ENCODE measurements at regions not wholly inside any gene's neighbourhood (a gene's known extent, or its start where the extent isn't known, plus 50 kb on each side); places are given as distances from the start of the nearest gene placed in this dataset.

DNA sequence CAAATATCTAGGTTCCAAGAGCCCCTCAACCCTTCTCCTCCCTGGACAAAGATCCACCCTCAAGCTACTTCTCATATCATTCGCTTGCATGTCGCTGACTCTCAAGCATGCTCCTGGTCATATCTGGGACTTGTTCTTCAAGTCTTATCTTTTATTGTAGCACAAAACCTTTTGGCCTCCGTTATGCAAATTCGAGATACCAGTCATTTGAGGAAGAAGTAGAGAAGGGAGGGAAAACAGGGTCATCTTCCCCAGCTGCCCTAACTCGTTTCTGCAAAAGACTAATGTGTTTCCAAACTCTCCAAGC, 63.8 kb upstream of the ETS2 start:
- H3K4me3 ChIP-seq (ENCODE audit: low read depth, low read length) = no peak overlapping the region
- TF ChIP-seq, protein P1, sequence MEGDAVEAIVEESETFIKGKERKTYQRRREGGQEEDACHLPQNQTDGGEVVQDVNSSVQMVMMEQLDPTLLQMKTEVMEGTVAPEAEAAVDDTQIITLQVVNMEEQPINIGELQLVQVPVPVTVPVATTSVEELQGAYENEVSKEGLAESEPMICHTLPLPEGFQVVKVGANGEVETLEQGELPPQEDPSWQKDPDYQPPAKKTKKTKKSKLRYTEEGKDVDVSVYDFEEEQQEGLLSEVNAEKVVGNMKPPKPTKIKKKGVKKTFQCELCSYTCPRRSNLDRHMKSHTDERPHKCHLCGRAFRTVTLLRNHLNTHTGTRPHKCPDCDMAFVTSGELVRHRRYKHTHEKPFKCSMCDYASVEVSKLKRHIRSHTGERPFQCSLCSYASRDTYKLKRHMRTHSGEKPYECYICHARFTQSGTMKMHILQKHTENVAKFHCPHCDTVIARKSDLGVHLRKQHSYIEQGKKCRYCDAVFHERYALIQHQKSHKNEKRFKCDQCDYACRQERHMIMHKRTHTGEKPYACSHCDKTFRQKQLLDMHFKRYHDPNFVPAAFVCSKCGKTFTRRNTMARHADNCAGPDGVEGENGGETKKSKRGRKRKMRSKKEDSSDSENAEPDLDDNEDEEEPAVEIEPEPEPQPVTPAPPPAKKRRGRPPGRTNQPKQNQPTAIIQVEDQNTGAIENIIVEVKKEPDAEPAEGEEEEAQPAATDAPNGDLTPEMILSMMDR (IDR thresholded peaks at IDR 0.05; ENCODE audit: borderline replicate concordance, insufficient read depth, low read depth, low read length) = no peak

DNA sequence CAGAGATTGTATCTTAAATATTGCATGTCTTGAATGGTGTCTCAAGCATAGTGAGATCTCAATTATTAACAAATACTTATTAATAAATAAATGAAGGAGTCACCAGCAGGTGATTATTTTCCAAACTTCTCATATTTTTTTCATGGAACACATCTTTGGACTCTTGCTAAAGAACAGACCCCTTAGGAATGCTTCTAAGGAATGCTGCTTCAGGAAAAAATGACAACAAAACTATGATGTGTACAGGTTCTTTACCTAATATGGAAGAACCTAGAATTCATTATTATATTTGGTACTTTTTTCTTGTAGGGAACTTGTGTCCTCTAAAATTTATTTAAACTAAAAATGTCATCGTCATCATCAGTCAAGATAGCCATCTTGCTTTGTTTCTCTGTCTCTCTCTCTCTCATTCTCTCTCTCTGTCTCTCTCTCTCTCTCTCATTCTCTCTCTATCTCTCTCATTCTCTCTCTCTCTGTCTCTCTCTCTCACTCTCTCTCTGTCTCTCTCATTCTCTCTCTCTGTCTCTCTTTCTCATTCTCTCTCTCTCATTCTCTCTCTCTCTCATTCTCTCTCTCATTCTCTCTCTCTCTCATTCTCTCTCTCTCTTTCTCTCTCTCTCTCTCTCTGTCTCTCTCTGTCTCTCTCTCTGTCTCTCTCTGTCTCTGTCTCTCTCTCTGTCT, 63.0 kb upstream of the ETS2 start:
- H3K4me3 ChIP-seq (ENCODE audit: low read depth, low read length) = no peak overlapping the region
- TF ChIP-seq, protein P1 (IDR thresholded peaks at IDR 0.05; ENCODE audit: borderline replicate concordance, insufficient read depth, low read depth, low read length) = no peak

DNA sequence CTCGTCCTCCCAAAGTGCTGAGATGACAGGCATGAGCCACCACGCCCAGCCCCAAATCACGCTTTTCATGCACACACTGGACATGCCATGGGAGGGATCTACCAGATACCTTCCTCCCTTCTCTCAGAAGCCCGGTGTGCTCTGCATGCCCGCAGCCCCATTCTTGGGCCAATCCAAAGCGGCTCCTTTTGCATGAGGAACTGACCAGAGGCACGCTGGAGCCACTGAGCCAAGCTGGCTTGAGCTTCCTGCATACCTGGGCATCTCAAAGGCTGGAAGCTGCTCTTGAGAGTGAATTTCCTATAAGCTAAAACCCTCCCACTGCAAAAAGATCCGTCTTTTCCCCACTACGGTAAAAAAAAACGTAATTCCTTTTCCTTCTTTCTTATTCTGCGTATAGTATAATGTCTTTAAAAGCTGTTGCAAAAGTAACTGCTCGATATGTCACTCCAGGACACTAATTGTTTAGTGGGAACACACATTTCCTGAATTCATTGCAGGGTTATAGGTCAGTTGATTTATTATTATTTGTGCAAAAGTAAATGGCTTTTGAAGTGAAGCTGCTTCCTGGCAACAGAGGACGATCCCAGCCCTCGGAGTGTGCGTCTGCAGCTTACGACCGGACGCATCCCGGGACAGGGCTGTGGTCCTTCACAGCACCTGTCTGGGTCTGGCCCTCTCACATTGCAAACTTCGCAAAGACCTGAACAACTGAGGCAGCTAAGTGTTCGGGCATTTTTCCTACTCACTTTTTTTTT, 61.8 kb upstream of the ETS2 start:
- TF ChIP-seq, protein P1 (IDR thresholded peaks at IDR 0.05; ENCODE audit: borderline replicate concordance, insufficient read depth, low read depth, low read length) = no peak
- H3K4me3 ChIP-seq (ENCODE audit: low read depth, low read length) = no peak overlapping the region

DNA sequence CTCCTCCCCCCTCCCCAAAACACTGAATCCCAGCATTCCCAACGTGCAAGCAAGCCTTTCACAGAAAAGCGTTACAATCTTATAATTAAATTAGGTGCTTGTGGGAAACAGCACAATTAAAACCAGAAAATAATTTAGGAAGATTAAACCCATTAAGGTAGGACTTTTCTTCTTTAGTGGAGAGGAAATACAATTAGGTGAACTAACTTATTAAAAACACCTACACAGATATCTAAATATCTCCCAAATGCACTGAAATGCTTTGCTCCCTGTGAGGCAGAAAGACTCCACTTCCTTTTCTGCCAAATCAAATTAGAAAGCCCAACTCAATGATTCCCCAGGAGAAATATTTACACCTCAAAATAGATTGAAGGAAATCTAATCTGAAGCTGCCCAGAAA, 60.9 kb upstream of the ETS2 start:
- TF ChIP-seq, protein P1 (IDR thresholded peaks at IDR 0.05; ENCODE audit: borderline replicate concordance, insufficient read depth, low read depth, low read length) = no peak
- H3K4me3 ChIP-seq (ENCODE audit: low read depth, low read length) = no peak overlapping the region

DNA sequence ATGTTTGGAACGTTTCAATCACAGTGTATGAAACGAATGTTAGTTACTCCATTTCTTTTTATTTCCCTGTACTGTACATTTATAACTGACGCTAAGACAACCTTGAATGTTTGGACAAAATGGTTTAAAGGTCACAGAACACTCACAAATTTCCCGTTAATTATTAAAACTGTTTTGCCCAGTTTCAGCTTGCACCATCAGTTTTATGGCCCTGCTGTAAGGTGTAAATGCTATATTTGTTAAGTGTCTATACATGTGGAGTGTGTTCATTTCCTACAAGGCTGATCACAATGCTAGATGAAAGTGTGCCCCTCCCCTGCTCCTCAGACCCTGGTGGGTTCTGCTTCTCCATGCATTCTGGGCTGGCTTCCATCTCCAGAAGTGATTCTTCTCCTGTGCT, 57.9 kb upstream of the ETS2 start:
- H3K4me3 ChIP-seq (ENCODE audit: low read depth, low read length) = no peak overlapping the region
- TF ChIP-seq, protein P1 (IDR thresholded peaks at IDR 0.05; ENCODE audit: borderline replicate concordance, insufficient read depth, low read depth, low read length) = no peak

DNA sequence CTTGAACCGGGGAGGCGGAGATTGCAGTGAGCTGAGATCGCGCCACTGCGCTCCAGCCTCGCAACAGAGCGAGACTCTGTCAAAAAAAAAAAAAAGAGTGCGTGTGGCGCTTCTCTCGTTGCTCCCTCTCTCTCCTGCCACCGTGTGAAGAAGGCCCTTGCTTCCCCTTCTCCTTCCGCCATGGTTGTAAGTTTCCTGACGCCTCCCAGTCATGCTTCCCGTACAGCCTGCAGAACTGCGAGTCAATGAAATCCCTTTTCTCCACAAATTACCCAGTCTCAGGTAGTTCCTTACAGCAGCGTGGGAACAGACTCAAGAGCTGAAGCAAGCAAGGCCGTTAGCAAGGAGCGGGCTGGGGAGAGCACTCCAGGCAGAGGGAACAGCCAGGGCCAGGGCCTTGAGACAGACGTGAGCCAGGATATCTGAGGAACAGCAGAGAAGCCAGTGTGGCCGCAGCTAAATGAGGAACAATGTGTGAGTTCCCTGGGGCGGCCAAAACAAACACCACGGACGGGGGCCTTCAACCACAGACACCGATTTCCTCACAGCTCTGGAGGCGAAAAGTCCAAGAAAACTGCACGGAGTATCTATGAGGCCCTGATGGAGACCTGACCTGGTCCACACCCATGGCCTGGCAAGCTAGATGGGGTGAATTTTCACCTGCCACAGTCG, 54.2 kb upstream of the ETS2 start:
- TF ChIP-seq, protein P1 (IDR thresholded peaks at IDR 0.05; ENCODE audit: borderline replicate concordance, insufficient read depth, low read depth, low read length) = no peak

More for the DNA sequence above, 54.2 kb upstream of the ETS2 start:
- no peak overlapping the region for H3K4me3 ChIP-seq (ENCODE audit: low read depth, low read length)
